Peyer's patch (tissue), 4 donors: ENCODE measurements at regions not wholly inside any gene's neighbourhood (a gene's known extent, or its start where the extent isn't known, plus 50 kb on each side); places are given as distances from the start of the nearest gene placed in this dataset.

Source experiments
- DNase-seq, 3 donors: peaks; one replicate each; pipeline ENCODE4 v3.0.0-alpha.2; 2017 to 2019
- H3K27ac ChIP-seq, 4 donors: fragments of 200-600 bp; sonication (generic); one replicate each; pipeline ENCODE4 v1.5.1; 2016 to 2019
- H3K27me3 ChIP-seq, 2 donors: fragments of 200-600 bp; sonication (generic); one replicate each; pipeline ENCODE4 v1.5.1; 2019
- H3K36me3 ChIP-seq, 3 donors: fragments of 200-600 bp; sonication (generic); one replicate each; pipeline ENCODE4 v1.5.1; 2016 to 2019
- H3K4me1 ChIP-seq, 4 donors: fragments of 200-600 bp; sonication (generic); one replicate each; pipeline ENCODE4 v1.5.1; 2016 to 2019
- H3K4me3 ChIP-seq, 4 donors: fragments of 200-600 bp; sonication (generic); 1 replicate in 3 of 4; 2 replicates in 1 of 4; pipeline ENCODE4 v1.5.1; 2016 to 2019; ENCODE audit warnings: mild to moderate bottlenecking in 1 of 4
- H3K9me3 ChIP-seq, 4 donors: fragments of 200-600 bp; sonication (generic); one replicate each; pipeline ENCODE4 v1.5.1; 2016 to 2019; ENCODE audit warnings: mild to moderate bottlenecking in 1 of 4
- POLR2A ChIP-seq, 2 donors: fragments of 450-650 bp; IDR thresholded peaks; one replicate each; pipeline ENCODE4 v1.5.1; 2017; ENCODE audit warnings: antibody characterized with exemption in 2 of 2, mild to moderate bottlenecking in 2 of 2, moderate library complexity in 2 of 2
- TF ChIP-seq, protein P1 (sequence below), 6 experiments: fragments of 450-650 bp in 4 of 6; fragments of 200-600 bp in 2 of 6; sonication (generic) in 1 of 6; IDR thresholded peaks; one replicate each; pipeline ENCODE4 v1.5.1; 2017 to 2019; ENCODE audit warnings: antibody characterized with exemption in 6 of 6, mild to moderate bottlenecking in 3 of 6, moderate library complexity in 1 of 6

DNA sequence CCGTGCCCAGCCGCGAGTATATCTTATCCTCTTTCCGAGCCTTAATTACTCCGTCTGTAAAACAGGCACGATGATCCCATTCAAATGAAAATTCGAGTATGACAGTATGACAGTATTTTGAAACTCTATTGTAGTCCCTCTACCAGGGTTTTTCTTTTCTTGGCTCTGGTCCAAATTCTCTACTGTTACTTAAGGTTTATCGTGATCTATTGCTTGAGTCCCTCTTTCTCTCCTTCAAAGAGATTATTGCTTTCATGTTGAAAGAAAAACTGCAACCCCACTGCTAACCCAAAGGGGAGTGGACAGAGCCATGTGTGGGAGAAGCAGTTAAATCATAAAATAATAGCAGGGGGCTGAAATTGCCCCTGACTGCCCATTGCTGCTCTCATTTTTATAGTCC lies 1156.6 kb upstream of the AUTS2 start:
- Histone ChIP-seq H3K27me3 (no peaks in the 10 kb centered on the region), H3K4me1 (no peaks in the 10 kb centered on the region), H3K4me3 (no peak overlapping the region), H3K9me3 (no peaks in the 10 kb centered on the region), H3K36me3 (no peaks in the 10 kb centered on the region), H3K27ac (no peak overlapping the region)
- DNase-seq: no peak
- TF ChIP-seq, protein P1, sequence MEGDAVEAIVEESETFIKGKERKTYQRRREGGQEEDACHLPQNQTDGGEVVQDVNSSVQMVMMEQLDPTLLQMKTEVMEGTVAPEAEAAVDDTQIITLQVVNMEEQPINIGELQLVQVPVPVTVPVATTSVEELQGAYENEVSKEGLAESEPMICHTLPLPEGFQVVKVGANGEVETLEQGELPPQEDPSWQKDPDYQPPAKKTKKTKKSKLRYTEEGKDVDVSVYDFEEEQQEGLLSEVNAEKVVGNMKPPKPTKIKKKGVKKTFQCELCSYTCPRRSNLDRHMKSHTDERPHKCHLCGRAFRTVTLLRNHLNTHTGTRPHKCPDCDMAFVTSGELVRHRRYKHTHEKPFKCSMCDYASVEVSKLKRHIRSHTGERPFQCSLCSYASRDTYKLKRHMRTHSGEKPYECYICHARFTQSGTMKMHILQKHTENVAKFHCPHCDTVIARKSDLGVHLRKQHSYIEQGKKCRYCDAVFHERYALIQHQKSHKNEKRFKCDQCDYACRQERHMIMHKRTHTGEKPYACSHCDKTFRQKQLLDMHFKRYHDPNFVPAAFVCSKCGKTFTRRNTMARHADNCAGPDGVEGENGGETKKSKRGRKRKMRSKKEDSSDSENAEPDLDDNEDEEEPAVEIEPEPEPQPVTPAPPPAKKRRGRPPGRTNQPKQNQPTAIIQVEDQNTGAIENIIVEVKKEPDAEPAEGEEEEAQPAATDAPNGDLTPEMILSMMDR (IDR thresholded peaks at IDR 0.05): no peak
- no peak for TF ChIP-seq POLR2A (IDR thresholded peaks at IDR 0.05)

DNA sequence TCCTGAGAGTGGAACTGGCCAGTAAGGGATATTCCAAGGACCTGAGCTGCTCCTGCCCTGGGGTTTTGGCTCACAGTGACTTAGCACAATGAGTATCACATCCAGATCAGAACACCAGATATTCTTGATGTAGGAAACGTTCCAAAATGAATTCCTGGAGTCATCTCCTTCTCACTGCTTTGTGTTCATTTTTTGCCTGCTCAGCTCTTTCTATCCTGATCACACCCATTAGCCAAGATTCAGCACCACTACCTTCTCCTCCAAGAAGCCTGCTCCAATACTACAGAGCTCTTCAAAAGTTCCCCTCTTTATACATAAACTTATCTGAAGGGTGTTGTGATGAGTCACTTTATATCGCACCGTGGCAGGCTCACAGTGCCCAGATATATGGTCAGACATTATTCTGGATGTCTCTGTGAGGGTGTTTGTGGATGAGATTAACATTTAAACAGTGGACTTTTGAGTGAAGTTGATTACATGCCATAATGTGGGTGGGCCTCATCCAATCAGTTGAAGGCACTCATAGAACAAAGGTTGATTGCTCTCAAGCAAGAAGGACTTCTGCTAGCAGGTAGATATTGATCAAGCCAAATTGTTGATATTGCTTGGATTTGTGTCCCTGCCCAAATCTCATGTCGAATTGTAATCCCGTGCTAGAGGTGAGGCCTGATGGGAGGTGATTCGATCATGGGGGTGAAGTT lies 1155.2 kb upstream of the AUTS2 start:
- no peak for DNase-seq
- TF ChIP-seq POLR2A (IDR thresholded peaks at IDR 0.05): no peak
- TF ChIP-seq, protein P1 (IDR thresholded peaks at IDR 0.05): no peak
- H3K4me1 ChIP-seq: no peaks in the 10 kb centered on the region
- no peaks in the 10 kb centered on the region for H3K9me3 ChIP-seq
- no peaks in the 10 kb centered on the region for H3K27me3 ChIP-seq
- no peaks in the 10 kb centered on the region for H3K36me3 ChIP-seq
- no peak overlapping the region for H3K4me3 ChIP-seq
- no peak overlapping the region for H3K27ac ChIP-seq

DNA sequence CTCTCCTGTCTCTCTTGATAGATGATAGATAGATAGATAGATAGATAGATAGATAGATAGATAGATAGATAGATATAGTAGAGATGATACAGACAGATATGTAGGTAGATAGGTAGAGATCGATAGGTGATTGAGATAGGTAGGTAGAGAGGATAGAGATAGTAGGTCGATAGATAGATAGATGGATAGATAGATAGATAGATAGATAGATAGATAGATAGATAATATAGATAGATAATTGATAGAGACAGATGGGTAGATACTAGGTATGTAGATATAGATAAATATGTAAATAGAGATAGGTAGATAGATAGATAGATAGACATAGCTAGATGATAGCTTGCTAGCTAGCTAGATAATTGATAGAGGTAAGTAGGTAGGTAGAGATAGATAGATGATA lies 1154.2 kb upstream of the AUTS2 start:
- Histone ChIP-seq H3K27me3 (no peaks in the 10 kb centered on the region), H3K4me1 (no peaks in the 10 kb centered on the region), H3K9me3 (no peaks in the 10 kb centered on the region), H3K4me3 (no peak overlapping the region), H3K36me3 (no peaks in the 10 kb centered on the region), H3K27ac (no peak overlapping the region)
- no peak for TF ChIP-seq POLR2A (IDR thresholded peaks at IDR 0.05)
- TF ChIP-seq, protein P1 (IDR thresholded peaks at IDR 0.05): no peak
- DNase-seq: no peak

DNA sequence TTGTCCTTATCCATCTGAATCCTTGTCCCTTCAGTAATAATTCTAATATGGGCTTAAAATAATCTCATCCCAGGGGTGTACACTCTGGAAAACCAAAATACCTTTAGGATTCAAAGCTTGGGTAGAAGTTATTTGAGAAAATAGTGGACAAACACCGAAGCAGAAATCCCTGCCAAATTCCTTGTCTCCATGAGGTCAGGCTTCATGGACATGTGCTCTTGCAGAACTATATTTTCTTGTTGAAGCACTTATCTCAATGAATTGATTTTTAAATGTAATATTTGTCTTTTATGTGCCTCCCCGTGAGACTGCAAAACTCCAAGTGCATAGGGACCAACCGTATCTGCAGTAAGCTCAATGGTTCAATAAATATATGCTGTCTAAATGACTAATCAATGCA lies 1153.3 kb upstream of the AUTS2 start:
- no peaks in the 10 kb centered on the region for H3K4me1 ChIP-seq
- H3K9me3 ChIP-seq: no peaks in the 10 kb centered on the region
- no peak overlapping the region for H3K4me3 ChIP-seq
- no peaks in the 10 kb centered on the region for H3K27me3 ChIP-seq
- DNase-seq: no peak
- no peaks in the 10 kb centered on the region for H3K36me3 ChIP-seq
- H3K27ac ChIP-seq: no peak overlapping the region
- TF ChIP-seq, protein P1 (IDR thresholded peaks at IDR 0.05): no peak
- no peak for TF ChIP-seq POLR2A (IDR thresholded peaks at IDR 0.05)

DNA sequence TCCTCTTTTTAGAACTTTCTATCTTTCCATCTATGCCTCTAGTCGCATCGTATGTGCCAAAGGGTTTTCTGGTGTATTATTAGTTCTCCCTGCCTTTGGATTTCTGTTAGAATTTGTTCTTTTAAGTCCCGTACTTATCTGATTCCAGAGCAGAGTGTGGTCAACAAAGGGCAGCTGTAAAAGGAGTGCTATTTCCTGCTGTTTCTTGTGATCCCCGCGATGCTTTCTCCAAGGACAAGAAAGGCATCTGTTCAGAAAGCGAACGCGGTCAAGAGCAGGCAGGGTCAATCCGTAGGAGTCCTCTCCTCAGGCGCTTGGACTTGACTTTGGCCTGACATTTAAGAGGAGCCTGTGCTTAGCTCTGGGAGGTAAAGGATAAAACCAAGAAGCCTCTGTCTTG lies 1152.1 kb upstream of the AUTS2 start:
- no peak overlapping the region for H3K27ac ChIP-seq
- no peak for DNase-seq
- H3K36me3 ChIP-seq: no peaks in the 10 kb centered on the region
- H3K4me1 ChIP-seq: no peaks in the 10 kb centered on the region
- no peaks in the 10 kb centered on the region for H3K27me3 ChIP-seq
- no peaks in the 10 kb centered on the region for H3K9me3 ChIP-seq
- no peak overlapping the region for H3K4me3 ChIP-seq
- TF ChIP-seq POLR2A (IDR thresholded peaks at IDR 0.05): no peak
- TF ChIP-seq, protein P1 (IDR thresholded peaks at IDR 0.05): no peak

DNA sequence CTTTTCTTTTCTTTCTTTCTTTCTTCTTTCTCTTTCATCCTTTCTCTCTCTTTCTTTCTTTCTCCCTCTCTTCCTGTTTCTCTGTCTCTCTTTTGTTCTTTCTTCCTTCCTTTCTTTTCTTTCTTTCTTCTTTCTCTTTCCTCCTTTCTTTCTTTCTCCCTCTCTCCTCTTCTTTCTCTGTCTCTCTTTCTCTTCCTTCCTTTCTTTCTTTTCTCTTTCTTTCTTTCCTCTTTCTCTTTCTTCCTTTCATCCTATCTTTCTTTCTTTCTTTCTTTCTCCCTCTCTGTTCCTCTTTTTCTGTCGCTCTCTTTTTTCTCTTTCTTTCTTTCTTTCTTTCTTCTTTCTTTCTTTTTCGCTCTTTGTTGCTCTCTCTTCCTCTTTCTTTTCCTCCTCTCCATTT lies 1149.2 kb upstream of the AUTS2 start:
- H3K36me3 ChIP-seq: no peaks in the 10 kb centered on the region
- no peak overlapping the region for H3K4me3 ChIP-seq
- DNase-seq: no peak

More for the DNA sequence above, 1149.2 kb upstream of the AUTS2 start:
- Histone ChIP-seq H3K9me3 (no peaks in the 10 kb centered on the region), H3K27me3 (no peaks in the 10 kb centered on the region), H3K4me1 (no peaks in the 10 kb centered on the region), H3K27ac (no peak overlapping the region)
- TF ChIP-seq, protein P1 (IDR thresholded peaks at IDR 0.05): no peak
- TF ChIP-seq POLR2A (IDR thresholded peaks at IDR 0.05): no peak
